ENCODE measurements at regions not wholly inside any gene's neighbourhood (a gene's known extent, or its start where the extent isn't known, plus 50 kb on each side); places are given as distances from the start of the nearest gene placed in this dataset.

- DNase-seq: no peak
These were observed 202.7 kb downstream of the MTX2 start for GRCh38 chr2:176471949-176472348.

GRCh38 chr2:176473177-176473576 is 203.9 kb downstream of the MTX2 start:
- no peak for DNase-seq

- DNase-seq: no peak
These were observed 204.6 kb downstream of the MTX2 start for GRCh38 chr2:176473851-176474250.

- no peak for DNase-seq
These were observed 208.1 kb downstream of the MTX2 start for GRCh38 chr2:176477336-176477735.

- DNase-seq: no peak
These were observed 210.7 kb downstream of the MTX2 start for GRCh38 chr2:176479961-176480360.

GRCh38 chr2:176482107-176482506 is 212.9 kb downstream of the MTX2 start:
- no peak for DNase-seq

GRCh38 chr2:176483476-176483875 is 214.2 kb downstream of the MTX2 start:
- no peak for DNase-seq

GRCh38 chr2:176483901-176484568 is 214.8 kb downstream of the MTX2 start:
- DNase-seq: no peak

- no peak for DNase-seq
These were observed 215.6 kb downstream of the MTX2 start for GRCh38 chr2:176484838-176485237.

- no peak for DNase-seq
These were observed 219.2 kb downstream of the MTX2 start for GRCh38 chr2:176488431-176488830.

GRCh38 chr2:176490061-176490861 is 221.0 kb downstream of the MTX2 start:
- DNase-seq: no peak

GRCh38 chr2:176491172-176491904 is 222.1 kb downstream of the MTX2 start:
- DNase-seq: no peak

- DNase-seq: no peak
These were observed 223.3 kb downstream of the MTX2 start for GRCh38 chr2:176492583-176492982.

- DNase-seq: no peak
These were observed 224.1 kb downstream of the MTX2 start for GRCh38 chr2:176493226-176493825.

- DNase-seq: no peak
These were observed 224.7 kb downstream of the MTX2 start for GRCh38 chr2:176493909-176494308.

- no peak for DNase-seq
These were observed 225.7 kb downstream of the MTX2 start for GRCh38 chr2:176494949-176495353.

GRCh38 chr2:176495826-176496225 is 226.6 kb downstream of the MTX2 start:
- no peak for DNase-seq

- DNase-seq: no peak
These were observed 227.5 kb downstream of the MTX2 start for GRCh38 chr2:176496761-176497160.

- DNase-seq: no peak
These were observed 231.7 kb downstream of the MTX2 start for GRCh38 chr2:176500901-176501300.

- no peak for DNase-seq
These were observed 232.4 kb downstream of the MTX2 start for GRCh38 chr2:176501617-176502016.

GRCh38 chr2:176502619-176503018 is 233.4 kb downstream of the MTX2 start:
- no peak for DNase-seq

GRCh38 chr2:176503776-176504175 is 234.5 kb downstream of the MTX2 start:
- no peak for DNase-seq

GRCh38 chr2:176504440-176504839 is 235.2 kb downstream of the MTX2 start:
- DNase-seq: no peak
